Lower leg skin (tissue), 3 donors: ENCODE measurements at regions not wholly inside any gene's neighbourhood (a gene's known extent, or its start where the extent isn't known, plus 50 kb on each side); places are given as distances from the start of the nearest gene placed in this dataset.

Experiments
- CTCF ChIP-seq, 3 donors: fragments of 450-650 bp; IDR thresholded peaks; one replicate each; pipeline ENCODE4 v1.5.1; 2016; ENCODE audit warnings: antibody characterized with exemption in 3 of 3, mild to moderate bottlenecking in 3 of 3, moderate library complexity in 2 of 3
- POLR2A ChIP-seq, 2 donors: fragments of 450-650 bp; IDR thresholded peaks; one replicate each; pipeline ENCODE4 v1.6.1; 2016 to 2017; ENCODE audit warnings: antibody characterized with exemption in 2 of 2, mild to moderate bottlenecking in 1 of 2, moderate library complexity in 1 of 2

GRCh38 chr5:165906871-165907270 is 2384.6 kb upstream of the WWC1 start:
- TF ChIP-seq POLR2A (IDR thresholded peaks at IDR 0.05) = no peak
- TF ChIP-seq CTCF (IDR thresholded peaks at IDR 0.05) = no peak
